Caco-2 (cell line): ENCODE measurements at regions not wholly inside any gene's neighbourhood (a gene's known extent, or its start where the extent isn't known, plus 50 kb on each side); places are given as distances from the start of the nearest gene placed in this dataset.

ENCODE experiments used
- BruUV-seq: library from RNA; stranded (reverse); fragments of 400-500 nt; replicated peaks from 2 replicates; lab custom pipeline; 2021; lab: Mats Ljungman, UMichigan
- CTCF ChIA-PET: fragments of 300-600 bp; sonication (Branson Sonifier 250); formaldehyde crosslinking; loops from one replicate; lab custom pipeline; 2022; ENCODE audit warnings: antibody characterized with exemption; lab: Charles Lee
- POLR2A ChIA-PET: fragments of 300-600 bp; sonication (Branson Sonifier 250); formaldehyde crosslinking; loops from one replicate; lab custom pipeline; 2022; ENCODE audit warnings: antibody characterized with exemption; lab: Charles Lee
- DNase-seq, 2 experiments: peaks; one replicate each; pipeline versions ENCODE4 v3.0.0 to v3.0.0-alpha.2; 2020 to 2022
- H3K27me3 ChIP-seq: replicated peaks from 2 replicates; pipeline ENCODE4 v1.6.0; 2011; ENCODE audit warnings: low read length; ENCODE audit not compliant: control insufficient read depth, insufficient read depth
- H3K36me3 ChIP-seq: 2 replicates; pipeline ENCODE4 v1.5.1; 2011; ENCODE audit warnings: low read length; ENCODE audit not compliant: control insufficient read depth, insufficient read depth
- H3K4me1 ChIP-seq: fragments of 250-450 bp; sonication (Bioruptor Pico); 2 replicates; pipeline ENCODE4 v1.5.1; 2020; ENCODE audit warnings: mild to moderate bottlenecking
- H3K4me3 ChIP-seq: 2 replicates; pipeline ENCODE4 v1.5.1; 2011; ENCODE audit warnings: low read depth, mild to moderate bottlenecking, control low read depth, low read length
- H3K9me3 ChIP-seq: fragments of 250-450 bp; sonication (Bioruptor Pico); 2 replicates; pipeline ENCODE4 v1.5.1; 2020; ENCODE audit warnings: mild to moderate bottlenecking, moderate library complexity
- H3K27ac Mint-ChIP-seq: one replicate; pipeline ENCODE4 v1.8.0; 2022; ENCODE audit warnings: mixed read lengths; ENCODE audit not compliant: unreplicated experiment
- H3K27me3 Mint-ChIP-seq: one replicate; pipeline ENCODE4 v1.8.0; 2022; ENCODE audit warnings: mixed read lengths; ENCODE audit not compliant: insufficient read depth, unreplicated experiment
- H3K36me3 Mint-ChIP-seq: one replicate; pipeline ENCODE4 v1.8.0; 2022; ENCODE audit warnings: mild to moderate bottlenecking, mixed read lengths; ENCODE audit not compliant: insufficient read depth, unreplicated experiment
- H3K4me1 Mint-ChIP-seq: one replicate; pipeline ENCODE4 v1.8.0; 2022; ENCODE audit warnings: low read depth, mixed read lengths; ENCODE audit not compliant: unreplicated experiment
- H3K4me3 Mint-ChIP-seq: one replicate; pipeline ENCODE4 v1.8.0; 2022; ENCODE audit warnings: mild to moderate bottlenecking, moderate library complexity, mixed read lengths; ENCODE audit not compliant: unreplicated experiment
- H3K9me3 Mint-ChIP-seq: one replicate; pipeline ENCODE4 v1.8.0; 2022; ENCODE audit warnings: mixed read lengths; ENCODE audit not compliant: unreplicated experiment
- intact Hi-C: fragments of 100-400 bp; cut with micrococcal nuclease; formaldehyde crosslinking; loops from one replicate; pipeline ENCODE4 v1.10.0; 2022; ENCODE audit not compliant: unreplicated experiment
- TF ChIP-seq, protein P1 (sequence below), 2 experiments: fragments of 200-600 bp in 1 of 2; IDR thresholded peaks; 1 replicate in 1 of 2; 2 replicates in 1 of 2; pipeline versions ENCODE4 v1.5.1 to v1.8.0; 2011 to 2022; ENCODE audit warnings: antibody characterized with exemption in 1 of 2, control low read depth in 1 of 2, inconsistent platforms in 1 of 2, low read depth in 1 of 2, low read length in 1 of 2, mild to moderate bottlenecking in 1 of 2, moderate library complexity in 1 of 2; ENCODE audit not compliant: insufficient read depth in 1 of 2, severe bottlenecking in 1 of 2, unreplicated experiment in 1 of 2

DNA sequence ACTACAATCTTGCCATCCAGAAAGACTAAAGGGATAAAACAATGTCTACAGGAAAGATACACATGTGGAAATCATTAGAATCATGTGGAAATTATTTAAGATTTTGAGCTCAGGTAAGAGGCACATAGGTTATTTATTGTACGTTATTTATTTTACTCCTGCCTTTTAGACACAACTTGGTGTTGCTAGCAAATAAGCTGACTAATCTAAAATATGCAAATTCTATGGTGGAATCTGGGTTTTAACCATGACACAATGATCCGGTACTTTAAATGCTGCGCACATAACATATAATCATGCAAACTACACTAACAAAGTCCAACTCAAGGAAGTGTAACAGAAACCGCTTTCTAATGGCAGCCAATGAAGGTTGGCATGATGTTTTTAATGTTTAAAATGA lies 112.5 kb downstream of the IFI44 start:
- ChIA-PET POLR2A (no interaction called here), CTCF (no interaction called here)
- intact Hi-C loops: no loop called here
- TF ChIP-seq, protein P1, sequence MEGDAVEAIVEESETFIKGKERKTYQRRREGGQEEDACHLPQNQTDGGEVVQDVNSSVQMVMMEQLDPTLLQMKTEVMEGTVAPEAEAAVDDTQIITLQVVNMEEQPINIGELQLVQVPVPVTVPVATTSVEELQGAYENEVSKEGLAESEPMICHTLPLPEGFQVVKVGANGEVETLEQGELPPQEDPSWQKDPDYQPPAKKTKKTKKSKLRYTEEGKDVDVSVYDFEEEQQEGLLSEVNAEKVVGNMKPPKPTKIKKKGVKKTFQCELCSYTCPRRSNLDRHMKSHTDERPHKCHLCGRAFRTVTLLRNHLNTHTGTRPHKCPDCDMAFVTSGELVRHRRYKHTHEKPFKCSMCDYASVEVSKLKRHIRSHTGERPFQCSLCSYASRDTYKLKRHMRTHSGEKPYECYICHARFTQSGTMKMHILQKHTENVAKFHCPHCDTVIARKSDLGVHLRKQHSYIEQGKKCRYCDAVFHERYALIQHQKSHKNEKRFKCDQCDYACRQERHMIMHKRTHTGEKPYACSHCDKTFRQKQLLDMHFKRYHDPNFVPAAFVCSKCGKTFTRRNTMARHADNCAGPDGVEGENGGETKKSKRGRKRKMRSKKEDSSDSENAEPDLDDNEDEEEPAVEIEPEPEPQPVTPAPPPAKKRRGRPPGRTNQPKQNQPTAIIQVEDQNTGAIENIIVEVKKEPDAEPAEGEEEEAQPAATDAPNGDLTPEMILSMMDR (IDR thresholded peaks at IDR 0.05; ENCODE audit: insufficient read depth in 1 of 2, low read depth in 1 of 2, low read length in 1 of 2, severe bottlenecking in 1 of 2, unreplicated experiment in 1 of 2): no peak
- no peaks in the 10 kb centered on the region for H3K4me1 ChIP-seq
- no peaks in the 10 kb centered on the region for H3K9me3 ChIP-seq
- H3K27ac Mint-ChIP-seq: no peak overlapping the region
- H3K27me3 ChIP-seq: no peaks in the 10 kb centered on the region
- no peaks in the 10 kb centered on the region for H3K9me3 Mint-ChIP-seq
- H3K4me1 Mint-ChIP-seq: no peaks in the 10 kb centered on the region
- DNase-seq: no peak
- no peaks in the 10 kb centered on the region for H3K27me3 Mint-ChIP-seq
- no peak overlapping the region for H3K4me3 Mint-ChIP-seq
- BruUV-seq: no TSS peak
- no peak overlapping the region for H3K4me3 ChIP-seq
- H3K36me3 Mint-ChIP-seq: no peaks in the 10 kb centered on the region
- no peaks in the 10 kb centered on the region for H3K36me3 ChIP-seq

DNA sequence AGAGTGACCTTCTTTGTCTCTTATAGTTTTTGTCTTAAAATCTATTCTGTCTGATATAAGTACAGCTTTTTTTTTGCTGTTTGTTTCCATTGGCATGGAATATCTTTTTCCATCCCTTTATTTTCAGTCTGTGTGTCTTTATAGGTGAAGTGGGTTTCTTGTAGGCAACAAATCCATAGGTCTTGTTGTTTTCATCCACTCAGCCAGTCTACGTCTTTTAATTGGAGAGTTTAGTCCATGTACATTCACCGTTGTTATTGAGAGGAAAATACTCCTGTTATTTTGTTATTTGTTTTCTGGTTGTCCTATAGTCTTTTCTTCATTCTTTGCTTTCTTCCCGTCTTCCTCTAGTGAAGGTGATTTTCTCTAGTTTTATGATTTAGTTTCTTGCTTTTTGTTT lies 115.9 kb downstream of the IFI44 start:
- intact Hi-C loops: no loop called here

DNA sequence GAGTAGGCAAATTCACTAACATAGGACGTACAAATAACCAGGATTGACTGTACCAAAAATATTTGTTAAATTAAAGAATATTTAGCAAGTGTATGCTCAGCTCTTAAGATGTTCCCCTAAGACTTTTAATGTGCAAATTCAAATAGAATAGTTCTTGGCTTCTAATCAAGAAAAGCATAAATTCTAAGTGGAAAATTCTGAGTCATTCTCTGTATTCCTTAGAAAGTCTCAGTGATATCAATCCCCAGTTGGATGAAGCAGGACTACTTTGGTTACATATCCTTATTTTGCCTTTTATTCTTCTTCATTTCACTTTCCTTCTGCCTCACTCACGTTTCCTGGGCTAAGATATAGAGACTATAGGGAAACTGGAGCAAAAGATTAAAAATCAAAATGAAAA lies 130.2 kb downstream of the IFI44 start:
- no peaks in the 10 kb centered on the region for H3K9me3 Mint-ChIP-seq
- Histone ChIP-seq H3K36me3 (no peaks in the 10 kb centered on the region), H3K9me3 (no peaks in the 10 kb centered on the region), H3K4me1 (no peaks in the 10 kb centered on the region), H3K4me3 (no peak overlapping the region), H3K27me3 (no peaks in the 10 kb centered on the region)
- no peaks in the 10 kb centered on the region for H3K36me3 Mint-ChIP-seq
- intact Hi-C loops: no loop called here
- no peak for DNase-seq
- ChIA-PET CTCF (no interaction called here), POLR2A (no interaction called here)
- no TSS peak for BruUV-seq
- peaks cover 6% of the 10 kb centered on the region for H3K27me3 Mint-ChIP-seq
- no peak overlapping the region for H3K27ac Mint-ChIP-seq
- no peak overlapping the region for H3K4me3 Mint-ChIP-seq
- no peaks in the 10 kb centered on the region for H3K4me1 Mint-ChIP-seq
- TF ChIP-seq, protein P1 (IDR thresholded peaks at IDR 0.05; ENCODE audit: insufficient read depth in 1 of 2, low read depth in 1 of 2, low read length in 1 of 2, severe bottlenecking in 1 of 2, unreplicated experiment in 1 of 2): no peak

More for the DNA sequence above, 115.9 kb downstream of the IFI44 start:
- CTCF ChIA-PET: no interaction called here
- POLR2A ChIA-PET: no interaction called here
- Histone ChIP-seq H3K9me3 (no peaks in the 10 kb centered on the region), H3K4me1 (no peaks in the 10 kb centered on the region), H3K4me3 (no peak overlapping the region), H3K27me3 (no peaks in the 10 kb centered on the region), H3K36me3 (no peaks in the 10 kb centered on the region)
- H3K4me3 Mint-ChIP-seq: no peak overlapping the region
- H3K36me3 Mint-ChIP-seq: no peaks in the 10 kb centered on the region
- H3K9me3 Mint-ChIP-seq: no peaks in the 10 kb centered on the region
- TF ChIP-seq, protein P1 (IDR thresholded peaks at IDR 0.05; ENCODE audit: insufficient read depth in 1 of 2, low read depth in 1 of 2, low read length in 1 of 2, severe bottlenecking in 1 of 2, unreplicated experiment in 1 of 2): no peak
- H3K27ac Mint-ChIP-seq: no peak overlapping the region
- H3K4me1 Mint-ChIP-seq: no peaks in the 10 kb centered on the region
- BruUV-seq: no TSS peak
- no peak for DNase-seq
- no peaks in the 10 kb centered on the region for H3K27me3 Mint-ChIP-seq
